Osteoblast (primary cell): ENCODE measurements at regions not wholly inside any gene's neighbourhood (a gene's known extent, or its start where the extent isn't known, plus 50 kb on each side); places are given as distances from the start of the nearest gene placed in this dataset.

Experiments
- DNase-seq: peaks from one replicate; pipeline ENCODE4 v3.0.0; 2011; ENCODE audit warnings: low spot score, mixed read lengths; ENCODE audit not compliant: insufficient read length; ENCODE audit errors: missing footprints
- H2AFZ ChIP-seq: 2 replicates; pipeline ENCODE4 v1.6.0; 2011; ENCODE audit warnings: mild to moderate bottlenecking, low read length
- H3K27ac ChIP-seq: 2 replicates; pipeline ENCODE4 v1.5.1; 2011; ENCODE audit warnings: mild to moderate bottlenecking, low read depth, low read length, moderate library complexity
- H3K27me3 ChIP-seq: 2 replicates; pipeline ENCODE4 v1.6.0; 2012; ENCODE audit warnings: mild to moderate bottlenecking, control low read depth, inconsistent platforms, low read length, moderate library complexity; ENCODE audit not compliant: insufficient read depth
- H3K36me3 ChIP-seq: 2 replicates; pipeline ENCODE4 v1.5.1; 2011; ENCODE audit warnings: mild to moderate bottlenecking, low read length, control low read depth, moderate library complexity; ENCODE audit not compliant: insufficient read depth
- H3K4me1 ChIP-seq: 2 replicates; pipeline ENCODE4 v1.5.1; 2011; ENCODE audit warnings: mild to moderate bottlenecking, low read length, control low read depth, moderate library complexity; ENCODE audit not compliant: insufficient read depth
- H3K4me2 ChIP-seq: 2 replicates; pipeline ENCODE4 v1.6.0; 2011; ENCODE audit warnings: mild to moderate bottlenecking, low read length; ENCODE audit not compliant: insufficient read depth
- H3K4me3 ChIP-seq: fragments of 200-600 bp; sonication (generic); 3 replicates; pipeline ENCODE4 v1.5.1; 2012; ENCODE audit warnings: mild to moderate bottlenecking, low read length, inconsistent platforms; ENCODE audit not compliant: insufficient read depth
- H3K79me2 ChIP-seq: 2 replicates; pipeline ENCODE4 v1.6.0; 2012; ENCODE audit warnings: mild to moderate bottlenecking, low read length, control low read depth, inconsistent platforms; ENCODE audit not compliant: insufficient read depth
- H3K9me3 ChIP-seq: 2 replicates; pipeline ENCODE4 v1.5.1; 2011; ENCODE audit warnings: low read depth, low read length, control low read depth
- H4K20me1 ChIP-seq: 2 replicates; pipeline ENCODE4 v1.6.0; 2012; ENCODE audit warnings: mild to moderate bottlenecking, low read length, control low read depth; ENCODE audit not compliant: insufficient read depth
- TF ChIP-seq, protein P1 (sequence below): IDR thresholded peaks from 2 replicates; pipeline ENCODE4 v1.5.1; 2011; ENCODE audit warnings: mild to moderate bottlenecking, low read depth, low read length, moderate library complexity; ENCODE audit errors: extremely low read depth

DNA sequence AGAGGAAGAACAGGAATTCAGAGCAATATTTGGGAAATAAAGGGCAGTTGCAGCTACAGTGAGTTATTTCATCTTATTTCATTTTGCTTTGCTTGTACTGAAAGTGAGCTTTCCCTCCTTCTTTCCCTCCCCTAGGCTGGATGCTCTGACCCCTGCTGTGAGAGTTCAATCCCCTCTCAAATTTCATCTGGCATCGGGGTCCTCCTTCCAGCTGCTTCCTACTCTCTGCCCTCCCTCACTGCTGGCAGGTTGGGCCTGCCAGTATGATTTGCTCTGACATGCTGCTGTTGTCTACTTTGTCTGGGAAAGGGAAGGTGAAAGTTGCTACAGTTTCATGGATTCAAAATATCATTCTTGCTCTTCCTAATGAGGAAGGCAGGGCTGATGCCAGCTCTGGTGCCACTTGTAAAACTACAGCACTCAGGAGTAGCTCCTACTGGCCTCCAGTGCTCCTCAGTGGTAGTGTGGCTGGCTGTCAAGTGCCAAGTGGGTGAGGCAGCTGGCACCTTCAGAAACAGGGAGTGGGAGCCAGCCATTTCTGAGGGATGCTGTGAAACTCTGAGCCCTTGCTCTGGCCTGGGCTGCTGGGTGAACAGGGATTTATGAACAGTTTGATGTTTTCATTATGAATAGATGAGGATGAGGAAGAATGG is 408.6 kb downstream of the HAPSTR1 start:
- Histone ChIP-seq H3K36me3 (no peaks in the 10 kb centered on the region), H3K4me2 (no peak overlapping the region), H3K4me1 (no peaks in the 10 kb centered on the region), H3K4me3 (no peak overlapping the region), H2AFZ (no peak overlapping the region), H3K79me2 (no peaks in the 10 kb centered on the region), H3K9me3 (no peaks in the 10 kb centered on the region), H3K27me3 (no peaks in the 10 kb centered on the region), H3K27ac (no peak overlapping the region), H4K20me1 (no peaks in the 10 kb centered on the region)
- TF ChIP-seq, protein P1, sequence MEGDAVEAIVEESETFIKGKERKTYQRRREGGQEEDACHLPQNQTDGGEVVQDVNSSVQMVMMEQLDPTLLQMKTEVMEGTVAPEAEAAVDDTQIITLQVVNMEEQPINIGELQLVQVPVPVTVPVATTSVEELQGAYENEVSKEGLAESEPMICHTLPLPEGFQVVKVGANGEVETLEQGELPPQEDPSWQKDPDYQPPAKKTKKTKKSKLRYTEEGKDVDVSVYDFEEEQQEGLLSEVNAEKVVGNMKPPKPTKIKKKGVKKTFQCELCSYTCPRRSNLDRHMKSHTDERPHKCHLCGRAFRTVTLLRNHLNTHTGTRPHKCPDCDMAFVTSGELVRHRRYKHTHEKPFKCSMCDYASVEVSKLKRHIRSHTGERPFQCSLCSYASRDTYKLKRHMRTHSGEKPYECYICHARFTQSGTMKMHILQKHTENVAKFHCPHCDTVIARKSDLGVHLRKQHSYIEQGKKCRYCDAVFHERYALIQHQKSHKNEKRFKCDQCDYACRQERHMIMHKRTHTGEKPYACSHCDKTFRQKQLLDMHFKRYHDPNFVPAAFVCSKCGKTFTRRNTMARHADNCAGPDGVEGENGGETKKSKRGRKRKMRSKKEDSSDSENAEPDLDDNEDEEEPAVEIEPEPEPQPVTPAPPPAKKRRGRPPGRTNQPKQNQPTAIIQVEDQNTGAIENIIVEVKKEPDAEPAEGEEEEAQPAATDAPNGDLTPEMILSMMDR, result no peak
- no peak for DNase-seq

DNA sequence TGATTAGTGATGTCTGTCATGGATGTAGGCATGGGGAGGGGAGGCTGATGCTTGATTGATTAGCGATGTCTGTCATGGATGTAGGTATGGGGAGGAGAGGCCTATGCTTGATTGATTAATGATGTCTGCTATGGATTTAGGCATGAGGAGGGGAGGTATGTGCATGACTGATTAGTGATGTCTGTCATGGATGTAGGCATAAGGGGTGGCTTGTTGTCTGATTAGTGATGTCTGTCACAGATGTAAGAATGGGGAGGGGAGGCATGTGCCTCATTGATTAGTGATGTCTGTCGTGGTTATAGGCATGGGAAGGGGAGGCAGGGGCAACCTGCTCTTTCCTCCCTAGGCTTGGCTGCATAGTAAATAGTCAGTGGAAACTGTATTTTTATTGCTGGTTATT is 409.4 kb downstream of the HAPSTR1 start:
- Histone ChIP-seq H2AFZ (no peak overlapping the region), H3K4me1 (no peaks in the 10 kb centered on the region), H4K20me1 (no peaks in the 10 kb centered on the region), H3K36me3 (no peaks in the 10 kb centered on the region), H3K27ac (no peak overlapping the region), H3K27me3 (no peaks in the 10 kb centered on the region), H3K4me3 (no peak overlapping the region), H3K9me3 (no peaks in the 10 kb centered on the region), H3K79me2 (no peaks in the 10 kb centered on the region), H3K4me2 (no peak overlapping the region)
- DNase-seq, result no peak
- TF ChIP-seq, protein P1, result no peak

DNA sequence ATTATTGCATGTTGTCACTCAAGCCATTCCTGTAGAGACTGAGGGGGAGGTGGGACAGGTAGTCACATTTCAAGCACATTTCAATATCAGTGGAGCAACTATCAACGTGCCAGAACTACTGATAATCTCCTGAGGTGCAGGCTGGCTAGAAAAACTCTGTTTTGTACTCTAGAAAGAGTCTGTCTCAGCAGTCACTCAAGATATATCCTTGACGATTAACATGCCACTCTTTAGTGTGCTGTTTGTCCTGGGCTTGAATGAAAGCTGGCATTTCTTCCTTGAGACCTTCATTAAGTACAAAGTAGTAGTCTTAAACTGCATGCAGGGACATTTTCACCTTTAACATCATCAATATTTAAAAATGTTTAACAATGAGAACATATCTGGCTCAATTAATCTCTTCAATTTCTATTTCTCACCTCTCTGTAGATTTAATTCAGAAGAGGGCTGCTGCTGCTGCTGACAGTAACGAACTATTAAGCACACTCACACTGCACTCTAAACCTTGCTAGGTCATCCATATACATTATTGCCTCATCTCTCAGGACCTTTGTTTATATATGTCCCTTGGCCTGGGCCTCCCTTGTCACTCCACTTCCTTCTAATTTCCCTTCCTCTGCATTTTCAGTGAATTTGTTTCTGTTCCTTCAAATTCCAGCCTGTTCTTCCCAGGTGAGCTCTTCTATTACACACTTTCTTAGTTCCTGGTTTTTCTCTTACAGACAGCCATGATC is 412.0 kb downstream of the HAPSTR1 start:
- no peaks in the 10 kb centered on the region for H4K20me1 ChIP-seq
- H3K79me2 ChIP-seq, result no peaks in the 10 kb centered on the region
- TF ChIP-seq, protein P1, result no peak
- no peak overlapping the region for H3K27ac ChIP-seq
- no peak overlapping the region for H3K4me2 ChIP-seq
- H3K4me1 ChIP-seq, result no peaks in the 10 kb centered on the region
- no peaks in the 10 kb centered on the region for H3K27me3 ChIP-seq
- H2AFZ ChIP-seq, result no peak overlapping the region
- H3K9me3 ChIP-seq, result no peaks in the 10 kb centered on the region
- DNase-seq, result no peak
- no peak overlapping the region for H3K4me3 ChIP-seq
- no peaks in the 10 kb centered on the region for H3K36me3 ChIP-seq

DNA sequence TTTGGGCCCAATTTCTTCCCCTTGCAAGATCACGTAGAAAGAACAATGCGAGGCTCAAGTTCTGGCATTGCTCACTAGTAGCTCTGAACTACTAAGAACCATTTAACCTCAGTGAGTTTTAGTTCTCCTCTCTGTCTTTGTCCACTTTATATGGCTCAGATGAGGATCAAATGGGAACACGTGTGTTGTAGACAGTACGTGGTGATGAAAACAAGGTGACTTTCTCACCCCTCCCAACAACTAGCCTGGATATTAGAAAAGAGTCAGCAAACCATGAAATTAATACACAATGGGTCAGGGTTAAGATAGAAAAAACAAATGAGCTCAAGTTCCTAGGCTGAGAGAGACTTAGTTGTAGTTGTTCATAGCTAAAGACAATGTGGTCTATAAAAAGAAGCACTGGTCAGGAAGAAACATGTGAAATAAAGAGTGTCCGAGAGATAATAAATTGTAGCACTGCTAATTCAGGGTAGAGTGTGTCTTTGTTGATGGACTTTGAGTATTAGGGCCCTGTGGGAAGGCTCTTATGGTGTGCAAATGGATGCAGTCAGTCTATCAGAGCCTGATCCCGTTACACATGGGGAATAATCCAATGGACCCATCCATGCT is 417.0 kb downstream of the HAPSTR1 start:
- H3K36me3 ChIP-seq, result no peaks in the 10 kb centered on the region
- no peak overlapping the region for H2AFZ ChIP-seq
- H3K4me1 ChIP-seq, result no peaks in the 10 kb centered on the region
- DNase-seq, result no peak
- no peaks in the 10 kb centered on the region for H3K27me3 ChIP-seq
- no peaks in the 10 kb centered on the region for H4K20me1 ChIP-seq
- TF ChIP-seq, protein P1, result no peak
- no peaks in the 10 kb centered on the region for H3K79me2 ChIP-seq
- H3K4me3 ChIP-seq, result no peak overlapping the region
- no peak overlapping the region for H3K27ac ChIP-seq
- no peaks in the 10 kb centered on the region for H3K9me3 ChIP-seq
- no peak overlapping the region for H3K4me2 ChIP-seq
